Activated CD8-positive, alpha-beta memory T cell treated with anti-CD3 and anti-CD28 coated beads, Interleukin-2, amount 50 U/mL, for 4 hours (primary cell): ENCODE measurements at regions not wholly inside any gene's neighbourhood (a gene's known extent, or its start where the extent isn't known, plus 50 kb on each side); places are given as distances from the start of the nearest gene placed in this dataset.

ENCODE experiments used
- DNase-seq: peaks from one replicate; pipeline ENCODE4 v3.0.0-alpha.2; 2020

- no peak for DNase-seq
These were observed 126.2 kb upstream of the UGT8 start for GRCh38 chr4:114472269-114473032.

GRCh38 chr4:114474188-114474800 lies 124.3 kb upstream of the UGT8 start:
- DNase-seq, result no peak

- no peak for DNase-seq
These were observed 122.3 kb upstream of the UGT8 start for GRCh38 chr4:114476310-114476709.

- DNase-seq, result no peak
These were observed 119.0 kb upstream of the UGT8 start for GRCh38 chr4:114479595-114479994.

- no peak for DNase-seq
These were observed 116.8 kb upstream of the UGT8 start for GRCh38 chr4:114481856-114482255.

GRCh38 chr4:114487101-114487500 lies 111.5 kb upstream of the UGT8 start:
- DNase-seq, result no peak

- no peak for DNase-seq
These were observed 110.2 kb upstream of the UGT8 start for GRCh38 chr4:114488301-114488982.

- no peak for DNase-seq
These were observed 104.3 kb upstream of the UGT8 start for GRCh38 chr4:114494246-114494803.

GRCh38 chr4:114495471-114495928 lies 103.1 kb upstream of the UGT8 start:
- DNase-seq, result no peak

GRCh38 chr4:114497116-114497515 lies 101.5 kb upstream of the UGT8 start:
- DNase-seq, result no peak

GRCh38 chr4:114509340-114509739 lies 89.3 kb upstream of the UGT8 start:
- no peak for DNase-seq

GRCh38 chr4:114512595-114513295 lies 85.9 kb upstream of the UGT8 start:
- DNase-seq, result no peak

GRCh38 chr4:114519368-114519767 lies 79.2 kb upstream of the UGT8 start:
- no peak for DNase-seq

GRCh38 chr4:114527170-114527569 lies 71.4 kb upstream of the UGT8 start:
- DNase-seq, result no peak

- no peak for DNase-seq
These were observed 71.0 kb upstream of the UGT8 start for GRCh38 chr4:114527637-114528036.

- no peak for DNase-seq
These were observed 62.9 kb upstream of the UGT8 start for GRCh38 chr4:114535725-114536124.

- DNase-seq, result no peak
These were observed 61.3 kb upstream of the UGT8 start for GRCh38 chr4:114537352-114537751.

GRCh38 chr4:114538012-114538617 lies 60.5 kb upstream of the UGT8 start:
- DNase-seq, result no peak

GRCh38 chr4:114539985-114540384 lies 58.6 kb upstream of the UGT8 start:
- DNase-seq, result no peak

- DNase-seq, result no peak
These were observed 51.1 kb upstream of the UGT8 start for GRCh38 chr4:114547340-114548134.
